ENCODE measurements at regions not wholly inside any gene's neighbourhood (a gene's known extent, or its start where the extent isn't known, plus 50 kb on each side); places are given as distances from the start of the nearest gene placed in this dataset.

GRCh38 chr13:90547272-90547790 lies 800.2 kb upstream of the MIR17HG start (continued):
- TF ChIP-seq ZNF462 (CRISPR knock-in tag; IDR thresholded peaks at IDR 0.05) (no peak), ZNF331 (CRISPR knock-in tag; IDR thresholded peaks at IDR 0.05; ENCODE audit: low read depth) (no peak), STAT1 (IDR thresholded peaks at IDR 0.05; ENCODE audit: unreplicated experiment) (no peak)

GRCh38 chr13:90551253-90551652 lies 796.2 kb upstream of the MIR17HG start:
- Histone ChIP-seq H3K27me3 (ENCODE audit: insufficient read depth) (no peaks in the 10 kb centered on the region), H3K4me1 (ENCODE audit: insufficient read depth) (no peaks in the 10 kb centered on the region), H3K4me3 (no peak overlapping the region), H3K36me3 (ENCODE audit: insufficient read depth) (no peaks in the 10 kb centered on the region; the same call in 1 of the 2 replicates), H3K9me2 (ENCODE audit: insufficient read depth) (no peaks in the 10 kb centered on the region), H3K27ac (ENCODE audit: low read depth) (no peak overlapping the region), H4K20me1 (replicated peaks; ENCODE audit: insufficient read depth) (no peaks in the 10 kb centered on the region), H2AFZ (no peak overlapping the region), H3F3A (replicated peaks; ENCODE audit: low read depth) (no peaks in the 10 kb centered on the region), H3K4me2 (no peak overlapping the region), H3K79me2 (replicated peaks; ENCODE audit: insufficient read depth) (no peaks in the 10 kb centered on the region)
- H3K27ac Mint-ChIP-seq, result no peak overlapping the region
- peaks cover 27% of the 10 kb centered on the region for H3K9me3 Mint-ChIP-seq
- no peaks in the 10 kb centered on the region for H3K27me3 Mint-ChIP-seq (ENCODE audit: insufficient read depth, low read depth, poor library complexity)
- peaks cover 7% of the 10 kb centered on the region; the same call in 2 of the 3 replicates for H3K4me1 Mint-ChIP-seq
- ATAC-seq (no peak), DNase-seq (ENCODE audit: low spot score) (no peak)
- peaks cover 19% of the 10 kb centered on the region for H3K36me3 Mint-ChIP-seq (ENCODE audit: low read depth)
- no peak overlapping the region for H3K4me3 Mint-ChIP-seq
- TF ChIP-seq CTCF (conservative IDR thresholded peaks at IDR 0.05; ENCODE audit: low read depth in 2 of 2), result no peak
- no peak for TF ChIP-seq NANOG (IDR thresholded peaks at IDR 0.05; ENCODE audit: borderline replicate concordance)
- TF ChIP-seq STAT1 (IDR thresholded peaks at IDR 0.05; ENCODE audit: unreplicated experiment), result no peak
- no peak for TF ChIP-seq ETS1 (IDR thresholded peaks at IDR 0.05)
- TF ChIP-seq POLR2AphosphoS5 (IDR thresholded peaks at IDR 0.05; ENCODE audit: low read depth), result no peak
- no peak for TF ChIP-seq EZH2 (IDR thresholded peaks at IDR 0.05; ENCODE audit: low read depth, unreplicated experiment)
- TF ChIP-seq REST (IDR thresholded peaks at IDR 0.05; ENCODE audit: unreplicated experiment), result no peak
- TF ChIP-seq ZNF114 (CRISPR knock-in tag; IDR thresholded peaks at IDR 0.05), result no peak
- no peak for TF ChIP-seq JUNB (IDR thresholded peaks at IDR 0.05; ENCODE audit: unreplicated experiment)
- TF ChIP-seq EZH2phosphoT487 (IDR thresholded peaks at IDR 0.05; ENCODE audit: unreplicated experiment), result no peak
- no peak for TF ChIP-seq CREB1 (CRISPR knock-in tag; IDR thresholded peaks at IDR 0.05; ENCODE audit: low read depth)

All from GM23338 (cell line).